DND-41 (cell line): ENCODE measurements at regions not wholly inside any gene's neighbourhood (a gene's known extent, or its start where the extent isn't known, plus 50 kb on each side); places are given as distances from the start of the nearest gene placed in this dataset.

Source experiments
- EZH2 ChIP-seq: IDR thresholded peaks from 3 replicates; pipeline ENCODE4 v1.6.1; 2012; ENCODE audit warnings: borderline replicate concordance, low read depth, mild to moderate bottlenecking, moderate library complexity, low read length, inconsistent platforms; ENCODE audit not compliant: severe bottlenecking
- TF ChIP-seq, protein P1 (sequence below): IDR thresholded peaks from 2 replicates; pipeline ENCODE4 v1.5.1; 2012; ENCODE audit warnings: borderline replicate concordance, low read length, moderate library complexity, mild to moderate bottlenecking; ENCODE audit not compliant: poor library complexity, severe bottlenecking; ENCODE audit errors: extremely low read depth

DNA sequence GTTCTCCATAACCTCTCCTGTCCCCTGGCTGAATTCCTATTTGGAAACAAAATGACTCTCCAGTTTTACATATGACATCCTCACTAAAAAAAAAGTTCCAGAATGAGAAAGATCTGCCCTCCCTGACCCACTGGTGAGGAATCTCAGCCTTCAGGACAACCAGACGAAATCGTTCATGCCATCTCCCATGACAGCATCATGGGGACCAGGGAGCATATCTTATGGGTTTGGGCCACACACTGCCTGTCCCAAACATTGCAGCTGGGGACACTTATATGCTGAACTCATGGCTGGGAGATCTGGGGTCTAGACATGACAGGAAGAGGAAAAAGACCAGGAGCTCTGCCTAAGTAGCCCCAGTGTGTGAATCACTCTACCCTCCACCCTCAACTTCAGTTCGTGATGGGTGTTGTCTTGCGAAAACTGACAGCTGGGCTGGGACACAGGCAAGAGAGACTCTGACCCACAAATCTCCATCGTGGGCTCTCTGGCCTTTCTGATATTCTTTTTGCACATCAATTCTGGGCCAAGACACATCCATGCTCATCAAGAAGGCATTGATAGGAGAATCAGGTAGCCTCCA is 102.0 kb downstream of the ZNF280B start:
- TF ChIP-seq, protein P1, sequence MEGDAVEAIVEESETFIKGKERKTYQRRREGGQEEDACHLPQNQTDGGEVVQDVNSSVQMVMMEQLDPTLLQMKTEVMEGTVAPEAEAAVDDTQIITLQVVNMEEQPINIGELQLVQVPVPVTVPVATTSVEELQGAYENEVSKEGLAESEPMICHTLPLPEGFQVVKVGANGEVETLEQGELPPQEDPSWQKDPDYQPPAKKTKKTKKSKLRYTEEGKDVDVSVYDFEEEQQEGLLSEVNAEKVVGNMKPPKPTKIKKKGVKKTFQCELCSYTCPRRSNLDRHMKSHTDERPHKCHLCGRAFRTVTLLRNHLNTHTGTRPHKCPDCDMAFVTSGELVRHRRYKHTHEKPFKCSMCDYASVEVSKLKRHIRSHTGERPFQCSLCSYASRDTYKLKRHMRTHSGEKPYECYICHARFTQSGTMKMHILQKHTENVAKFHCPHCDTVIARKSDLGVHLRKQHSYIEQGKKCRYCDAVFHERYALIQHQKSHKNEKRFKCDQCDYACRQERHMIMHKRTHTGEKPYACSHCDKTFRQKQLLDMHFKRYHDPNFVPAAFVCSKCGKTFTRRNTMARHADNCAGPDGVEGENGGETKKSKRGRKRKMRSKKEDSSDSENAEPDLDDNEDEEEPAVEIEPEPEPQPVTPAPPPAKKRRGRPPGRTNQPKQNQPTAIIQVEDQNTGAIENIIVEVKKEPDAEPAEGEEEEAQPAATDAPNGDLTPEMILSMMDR = no peak
- no peak for TF ChIP-seq EZH2
